HCT116 (cell line): ENCODE measurements at regions not wholly inside any gene's neighbourhood (a gene's known extent, or its start where the extent isn't known, plus 50 kb on each side); places are given as distances from the start of the nearest gene placed in this dataset.
"Not testable (repeated sequence)": the region's sequence is repeated elsewhere in the genome, so short reads cannot be mapped to it uniquely, and the experiment has no call there.

ENCODE experiments used
- ATAC-seq: fragments of 200-7000 bp; cut with Tn5 transposase; 2 replicates; pipeline ENCODE4 v1.9.1; 2020; ENCODE audit warnings: mild to moderate bottlenecking, moderate library complexity
- BruUV-seq: library from RNA; stranded (reverse); fragments of 400-500 nt; replicated peaks from 2 replicates; lab custom pipeline; 2021; lab: Mats Ljungman, UMichigan
- CTCF ChIA-PET: fragments of 300-600 bp; sonication (Branson Sonifier 250); formaldehyde crosslinking; loops from one replicate; lab custom pipeline; 2021; ENCODE audit warnings: antibody characterized with exemption; lab: Charles Lee
- POLR2A ChIA-PET: fragments of 300-600, 350-600 bp; sonication (Branson Sonifier 250); formaldehyde crosslinking; loops from one replicate; lab custom pipeline; 2021; ENCODE audit warnings: antibody characterized with exemption; lab: Charles Lee
- RAD21 ChIA-PET, 2 experiments: fragments of 300-600 bp; sonication (Branson Sonifier 250); formaldehyde crosslinking; loops; one replicate each; lab custom pipeline; 2023; ENCODE audit warnings: low total read pairs in 2 of 2; ENCODE audit not compliant: uncharacterized antibody in 2 of 2, unreplicated experiment in 2 of 2, low non-redundant PET in 1 of 2; lab: Charles Lee
- DNase-seq: peaks from one replicate; pipeline ENCODE4 v3.0.0-alpha.2; 2010; ENCODE audit warnings: low read depth, low spot score
- H2AFZ ChIP-seq: fragments of 200-600 bp; shearing (Covaris generic), sonication (generic); 2 replicates; pipeline ENCODE4 v1.6.1; 2017; ENCODE audit warnings: low read depth, mixed run types, mixed read lengths, antibody characterized with exemption, low read length; ENCODE audit not compliant: poor library complexity, severe bottlenecking
- H3K27ac ChIP-seq: 2 replicates; pipeline ENCODE4 v1.5.1; 2012; ENCODE audit warnings: low read depth, low read length
- H3K27me3 ChIP-seq: fragments of 200-600 bp; sonication (generic); 2 replicates; pipeline ENCODE4 v1.6.1; 2016; ENCODE audit warnings: mixed run types, low read length, mixed read lengths; ENCODE audit not compliant: insufficient read depth
- H3K36me3 ChIP-seq, 2 experiments: fragments of 200-500 bp in 1 of 2; fragments of 200-600 bp in 1 of 2; sonication (Bioruptor generic) in 1 of 2; sonication (generic) in 1 of 2; 2 replicates each; pipeline versions ENCODE4 v1.5.1 to v1.6.1; 2014 to 2016; ENCODE audit warnings: low read length in 2 of 2, inconsistent platforms in 1 of 2, mixed read lengths in 1 of 2, mixed run types in 1 of 2; ENCODE audit not compliant: insufficient read depth in 2 of 2, control insufficient read depth in 1 of 2
- H3K4me1 ChIP-seq, 2 experiments: fragments of 200-600 bp in 1 of 2; sonication (generic) in 1 of 2; 2 replicates each; pipeline versions ENCODE4 v1.5.1 to v1.6.1; 2012 to 2017; ENCODE audit warnings: low read length in 2 of 2, inconsistent platforms in 1 of 2, mild to moderate bottlenecking in 1 of 2, mixed read lengths in 1 of 2, mixed run types in 1 of 2, moderate library complexity in 1 of 2; ENCODE audit not compliant: insufficient read depth in 2 of 2, control insufficient read depth in 1 of 2
- H3K4me2 ChIP-seq: fragments of 200-600 bp; sonication (generic); 2 replicates; pipeline ENCODE4 v1.6.1; 2017; ENCODE audit warnings: mixed run types, low read length, mixed read lengths
- H3K4me3 ChIP-seq, 2 experiments: fragments of 200-600 bp in 1 of 2; sonication (generic) in 1 of 2; replicated peaks in 1 of 2; 2 replicates each; pipeline ENCODE4 v1.5.1; 2011 to 2016; ENCODE audit warnings: low read length in 2 of 2, control low read depth in 1 of 2, low read depth in 1 of 2, mild to moderate bottlenecking in 1 of 2, mixed read lengths in 1 of 2, mixed run types in 1 of 2
- H3K79me2 ChIP-seq: fragments of 200-600 bp; sonication (generic); 2 replicates; pipeline ENCODE4 v1.6.1; 2017; ENCODE audit warnings: mild to moderate bottlenecking, mixed run types, low read length, moderate library complexity, mixed read lengths; ENCODE audit not compliant: insufficient read depth
- H3K9ac ChIP-seq: fragments of 200-600 bp; sonication (generic); 2 replicates; pipeline ENCODE4 v1.6.1; 2016; ENCODE audit warnings: low read length, mixed read lengths
- H3K9me2 ChIP-seq: fragments of 200-600 bp; sonication (generic), shearing (Covaris generic); 2 replicates; pipeline ENCODE4 v1.6.1; 2017; ENCODE audit warnings: mixed run types, mild to moderate bottlenecking, moderate library complexity; ENCODE audit not compliant: insufficient read depth
- H3K9me3 ChIP-seq, 2 experiments: fragments of 200-500 bp in 1 of 2; fragments of 200-600 bp in 1 of 2; sonication (Bioruptor generic) in 1 of 2; sonication (generic) in 1 of 2; 2 replicates each; pipeline ENCODE4 v1.6.1; 2014 to 2017; ENCODE audit warnings: low read length in 2 of 2, mixed read lengths in 2 of 2, inconsistent platforms in 1 of 2, low read depth in 1 of 2, mild to moderate bottlenecking in 1 of 2, mixed run types in 1 of 2, moderate library complexity in 1 of 2; ENCODE audit not compliant: control insufficient read depth in 1 of 2, insufficient read depth in 1 of 2
- H4K20me1 ChIP-seq: fragments of 200-600 bp; sonication (generic), shearing (Covaris generic); 2 replicates; pipeline ENCODE4 v1.6.1; 2017; ENCODE audit warnings: mixed run types, mild to moderate bottlenecking, moderate library complexity; ENCODE audit not compliant: insufficient read depth
- CBX3 ChIP-seq: IDR thresholded peaks from 2 replicates; pipeline ENCODE4 v1.6.1; 2012; ENCODE audit warnings: low read depth
- CTCF ChIP-seq, 3 experiments: fragments of 200-600 bp in 1 of 3; sonication (generic) in 1 of 3; IDR thresholded peaks in 2 of 3; conservative IDR thresholded peaks in 1 of 3; 2 replicates each; pipeline ENCODE4 v1.5.1; 2012 to 2017; ENCODE audit warnings: low read depth in 2 of 3, low read length in 2 of 3, antibody characterized with exemption in 1 of 3, borderline replicate concordance in 1 of 3, control low read depth in 1 of 3, mild to moderate bottlenecking in 1 of 3, mixed read lengths in 1 of 3, mixed run types in 1 of 3, moderate library complexity in 1 of 3; ENCODE audit not compliant: insufficient read depth in 1 of 3
- EGR1 ChIP-seq: IDR thresholded peaks from 2 replicates; pipeline ENCODE4 v1.6.1; 2012; ENCODE audit warnings: low read depth
- ELF1 ChIP-seq: IDR thresholded peaks from 2 replicates; pipeline ENCODE4 v1.6.1; 2012; ENCODE audit warnings: low read depth, borderline replicate concordance
- EZH2 ChIP-seq: fragments of 200-600 bp; sonication (generic); IDR thresholded peaks from 2 replicates; pipeline ENCODE4 v1.6.1; 2017; ENCODE audit warnings: antibody characterized with exemption, mixed run types
- EZH2phosphoT487 ChIP-seq: fragments of 200-600 bp; IDR thresholded peaks from 2 replicates; pipeline ENCODE4 v1.6.1; 2018; ENCODE audit warnings: antibody characterized with exemption, borderline replicate concordance
- FOSL1 ChIP-seq: IDR thresholded peaks from 2 replicates; pipeline ENCODE4 v1.6.1; 2012; ENCODE audit warnings: low read depth
- POLR2A ChIP-seq: IDR thresholded peaks from 2 replicates; pipeline ENCODE4 v1.7.0; 2011; ENCODE audit warnings: borderline replicate concordance; ENCODE audit not compliant: insufficient read depth, insufficient read length; ENCODE audit errors: extremely low read depth
- POLR2AphosphoS5 ChIP-seq: IDR thresholded peaks from 2 replicates; pipeline ENCODE4 v1.6.1; 2011; ENCODE audit warnings: mild to moderate bottlenecking, low read depth, low read length, moderate library complexity
- RAD21 ChIP-seq: IDR thresholded peaks from 2 replicates; pipeline ENCODE4 v1.6.1; 2012; ENCODE audit warnings: low read depth, mild to moderate bottlenecking
- SIN3A ChIP-seq: IDR thresholded peaks from 2 replicates; pipeline ENCODE4 v1.6.1; 2012; ENCODE audit warnings: low read depth
- SP1 ChIP-seq: IDR thresholded peaks from 2 replicates; pipeline ENCODE4 v1.6.1; 2012; ENCODE audit warnings: low read depth
- SRF ChIP-seq: IDR thresholded peaks from 2 replicates; pipeline ENCODE4 v1.6.1; 2012; ENCODE audit warnings: low read depth
- TCF7L2 ChIP-seq: IDR thresholded peaks from 2 replicates; pipeline ENCODE4 v1.7.0; 2011; ENCODE audit warnings: borderline replicate concordance, inconsistent platforms; ENCODE audit not compliant: insufficient read depth, insufficient read length; ENCODE audit errors: extremely low read depth
- intact Hi-C: fragments of 100-400 bp; cut with micrococcal nuclease; formaldehyde crosslinking; loops from 2 replicates; pipeline ENCODE4 v1.10.0; 2022
- TF ChIP-seq, protein P1 (sequence below): IDR thresholded peaks from 2 replicates; pipeline ENCODE4 v1.6.1; 2012
- TF ChIP-seq, protein P2 (sequence below): IDR thresholded peaks from 2 replicates; pipeline ENCODE4 v1.6.1; 2012

DNA sequence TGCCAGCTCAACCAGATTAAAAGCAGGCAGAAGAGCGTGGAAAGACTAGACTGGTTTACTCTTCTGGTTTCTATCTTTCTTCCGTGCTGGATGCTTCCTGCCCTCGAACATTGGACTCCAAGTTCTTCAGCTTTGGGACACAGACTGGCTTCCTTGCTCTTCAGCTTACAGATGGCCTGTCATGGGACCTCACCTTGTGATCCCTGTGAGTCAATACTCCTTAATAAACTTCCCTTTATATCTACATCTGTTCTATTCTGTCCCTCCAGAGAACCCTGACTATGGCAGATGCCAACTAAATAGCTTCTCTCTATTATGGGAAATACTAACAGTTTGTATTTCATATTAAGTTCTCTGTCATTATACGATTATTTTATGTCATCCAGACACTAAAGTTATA lies 609.1 kb downstream of the LMO7 start:
- H3K27me3 ChIP-seq, result no peaks in the 10 kb centered on the region
- no peak overlapping the region for H3K4me3 ChIP-seq
- POLR2A ChIA-PET, result no interaction called here
- no TSS peak for BruUV-seq
- H3K9ac ChIP-seq, result no peak overlapping the region
- no peaks in the 10 kb centered on the region for H3K36me3 ChIP-seq
- no peaks in the 10 kb centered on the region for H4K20me1 ChIP-seq
- DNase-seq (no peak), ATAC-seq (no peak)
- H3K9me3 ChIP-seq, result no peaks in the 10 kb centered on the region
- no peak for TF ChIP-seq SP1
- no peak for TF ChIP-seq POLR2A
- TF ChIP-seq EZH2, result no peak
- no peak for TF ChIP-seq CTCF (IDR thresholded peaks at IDR 0.05 in 2 of 3, conservative IDR thresholded peaks at IDR 0.05 in 1 of 3; ENCODE audit: borderline replicate concordance in 1 of 3, insufficient read depth in 1 of 3, low read depth in 2 of 3, low read length in 2 of 3)
- TF ChIP-seq FOSL1, result no peak
- TF ChIP-seq SRF, result no peak
- TF ChIP-seq SIN3A, result no peak
- no peak for TF ChIP-seq CBX3
- no peak for TF ChIP-seq ELF1
- no peak for TF ChIP-seq RAD21
- TF ChIP-seq, protein P1, sequence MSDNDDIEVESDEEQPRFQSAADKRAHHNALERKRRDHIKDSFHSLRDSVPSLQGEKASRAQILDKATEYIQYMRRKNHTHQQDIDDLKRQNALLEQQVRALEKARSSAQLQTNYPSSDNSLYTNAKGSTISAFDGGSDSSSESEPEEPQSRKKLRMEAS, result no peak
- no peak for TF ChIP-seq TCF7L2
- TF ChIP-seq POLR2AphosphoS5, result no peak
- no peak for TF ChIP-seq EGR1
- TF ChIP-seq, protein P2, sequence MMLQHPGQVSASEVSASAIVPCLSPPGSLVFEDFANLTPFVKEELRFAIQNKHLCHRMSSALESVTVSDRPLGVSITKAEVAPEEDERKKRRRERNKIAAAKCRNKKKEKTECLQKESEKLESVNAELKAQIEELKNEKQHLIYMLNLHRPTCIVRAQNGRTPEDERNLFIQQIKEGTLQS, result no peak
- TF ChIP-seq EZH2phosphoT487, result no peak
- no peak overlapping the region for H3K27ac ChIP-seq
- H3K4me2 ChIP-seq, result no peak overlapping the region
- no peaks in the 10 kb centered on the region for H3K9me2 ChIP-seq
- intact Hi-C loops, result no loop called here
- H3K4me1 ChIP-seq, result no peaks in the 10 kb centered on the region
- RAD21 ChIA-PET, result no interaction called here
- CTCF ChIA-PET, result no interaction called here
- H2AFZ ChIP-seq, result no peak overlapping the region
- H3K79me2 ChIP-seq, result no peaks in the 10 kb centered on the region

DNA sequence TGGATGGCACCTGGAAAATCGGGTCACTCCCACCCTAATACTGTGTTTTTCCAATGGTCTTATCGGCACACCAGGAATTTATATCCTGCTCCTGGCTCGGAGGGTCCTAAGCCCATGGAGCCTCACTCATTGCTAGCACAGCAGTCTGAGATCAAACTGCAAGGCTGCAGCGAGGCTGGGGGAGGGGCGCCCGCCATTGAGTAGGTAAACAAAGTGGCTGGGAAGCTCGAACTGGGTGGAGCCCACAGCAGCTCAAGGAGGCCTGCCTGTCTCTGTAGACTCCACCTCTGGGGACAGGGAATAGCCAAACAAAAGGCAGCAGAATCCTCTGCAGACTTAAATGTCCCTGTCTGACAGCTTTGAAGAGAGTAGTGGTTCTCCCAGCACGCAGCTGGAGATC lies 607.0 kb downstream of the LMO7 start:
- H3K27me3 ChIP-seq, H3K4me2 ChIP-seq, H3K79me2 ChIP-seq, H2AFZ ChIP-seq, CTCF ChIA-PET, ATAC-seq, POLR2A ChIA-PET, BruUV-seq, RAD21 ChIA-PET, H3K9me2 ChIP-seq, H3K4me1 ChIP-seq, H3K9me3 ChIP-seq, intact Hi-C loops, H4K20me1 ChIP-seq, H3K36me3 ChIP-seq, H3K27ac ChIP-seq, H3K9ac ChIP-seq, DNase-seq, H3K4me3 ChIP-seq: not testable (repeated sequence)
